Mesenchymal stem cell (in vitro differentiated cells and primary cell): ENCODE measurements at regions not wholly inside any gene's neighbourhood (a gene's known extent, or its start where the extent isn't known, plus 50 kb on each side); places are given as distances from the start of the nearest gene placed in this dataset.

Experiments used
- DNase-seq: peaks from one replicate; pipeline ENCODE4 v3.0.0-alpha.2; 2013
- H2AFZ ChIP-seq: one replicate; pipeline ENCODE4 v1.6.1; 2013; ENCODE audit warnings: low read depth, mild to moderate bottlenecking, control low read depth, inconsistent platforms, low read length, moderate library complexity
- H2AK5ac ChIP-seq: 2 replicates; pipeline ENCODE4 v1.6.1; 2013; ENCODE audit warnings: low read length, moderate library complexity, mild to moderate bottlenecking, inconsistent platforms; ENCODE audit not compliant: severe bottlenecking
- H2BK120ac ChIP-seq: one replicate; pipeline ENCODE4 v1.6.1; 2013; ENCODE audit warnings: low read depth, mild to moderate bottlenecking, inconsistent platforms, low read length, moderate library complexity
- H2BK12ac ChIP-seq, 2 experiments: one replicate each; pipeline ENCODE4 v1.6.1; 2013; ENCODE audit warnings: inconsistent platforms in 2 of 2, low read length in 2 of 2, mild to moderate bottlenecking in 2 of 2, moderate library complexity in 2 of 2, control low read depth in 1 of 2
- H2BK15ac ChIP-seq: one replicate; pipeline ENCODE4 v1.6.1; 2013; ENCODE audit warnings: mild to moderate bottlenecking, low read depth, inconsistent platforms; ENCODE audit not compliant: poor library complexity, severe bottlenecking
- H2BK5ac ChIP-seq: 2 replicates; pipeline ENCODE4 v1.6.1; 2013; ENCODE audit warnings: low read depth, mild to moderate bottlenecking, low read length, control low read depth, inconsistent platforms; ENCODE audit not compliant: poor library complexity, severe bottlenecking
- H3K14ac ChIP-seq, 2 experiments: one replicate each; pipeline ENCODE4 v1.6.1; 2013; ENCODE audit warnings: inconsistent platforms in 2 of 2, low read length in 2 of 2, control low read depth in 1 of 2, mild to moderate bottlenecking in 1 of 2, moderate library complexity in 1 of 2
- H3K18ac ChIP-seq, 2 experiments: one replicate each; pipeline ENCODE4 v1.6.1; 2013; ENCODE audit warnings: inconsistent platforms in 2 of 2, low read length in 2 of 2, control low read depth in 1 of 2, low read depth in 1 of 2, mild to moderate bottlenecking in 1 of 2
- H3K23ac ChIP-seq, 2 experiments: one replicate each; pipeline ENCODE4 v1.6.1; 2013; ENCODE audit warnings: inconsistent platforms in 2 of 2, low read length in 2 of 2, mild to moderate bottlenecking in 2 of 2, moderate library complexity in 2 of 2, control low read depth in 1 of 2
- H3K27ac ChIP-seq: 2 replicates; pipeline ENCODE4 v1.5.1; 2013; ENCODE audit warnings: mild to moderate bottlenecking, moderate library complexity, low read length, control low read depth, inconsistent platforms; ENCODE audit not compliant: poor library complexity, severe bottlenecking
- H3K27me3 ChIP-seq, 2 experiments: 2 replicates each; pipeline versions ENCODE4 v1.6.1 to v1.7.0; 2013; ENCODE audit warnings: low read length in 2 of 2, mild to moderate bottlenecking in 2 of 2, moderate library complexity in 2 of 2, control low read depth in 1 of 2, inconsistent platforms in 1 of 2; ENCODE audit not compliant: control insufficient read depth in 1 of 2, insufficient read depth in 1 of 2
- H3K36me3 ChIP-seq, 2 experiments: 2 replicates each; pipeline versions ENCODE4 v1.6.1 to v1.7.0; 2013; ENCODE audit warnings: low read length in 2 of 2, control low read depth in 1 of 2, inconsistent platforms in 1 of 2, low read depth in 1 of 2, mild to moderate bottlenecking in 1 of 2; ENCODE audit not compliant: insufficient read depth in 2 of 2, control insufficient read depth in 1 of 2
- H3K4ac ChIP-seq, 2 experiments: one replicate each; pipeline ENCODE4 v1.6.1; 2013; ENCODE audit warnings: inconsistent platforms in 2 of 2, low read length in 2 of 2, mild to moderate bottlenecking in 2 of 2, moderate library complexity in 2 of 2, control low read depth in 1 of 2, low read depth in 1 of 2
- H3K4me1 ChIP-seq: 2 replicates; pipeline ENCODE4 v1.6.1; 2013; ENCODE audit warnings: low read depth, low read length, control low read depth; ENCODE audit not compliant: control insufficient read depth, insufficient read depth
- H3K4me2 ChIP-seq: 2 replicates; pipeline ENCODE4 v1.6.1; 2013; ENCODE audit warnings: low read length, mild to moderate bottlenecking, inconsistent platforms; ENCODE audit not compliant: poor library complexity, severe bottlenecking
- H3K4me3 ChIP-seq, 2 experiments: 2 replicates each; pipeline versions ENCODE4 v1.5.1 to v1.7.0; 2013; ENCODE audit warnings: low read length in 2 of 2, mild to moderate bottlenecking in 2 of 2, control low read depth in 1 of 2, low read depth in 1 of 2; ENCODE audit not compliant: insufficient read depth in 1 of 2
- H3K79me1 ChIP-seq: replicated peaks from 2 replicates; pipeline ENCODE4 v1.6.1; 2013; ENCODE audit warnings: mild to moderate bottlenecking, control low read depth, low read length, inconsistent platforms; ENCODE audit not compliant: poor library complexity, severe bottlenecking
- H3K9ac ChIP-seq: 2 replicates; pipeline ENCODE4 v1.7.0; 2013; ENCODE audit warnings: mild to moderate bottlenecking, low read length, moderate library complexity
- H3K9me3 ChIP-seq: 2 replicates; pipeline ENCODE4 v1.7.0; 2013; ENCODE audit warnings: mild to moderate bottlenecking, low read length; ENCODE audit not compliant: control insufficient read depth
- H4K8ac ChIP-seq: one replicate; pipeline ENCODE4 v1.6.1; 2013; ENCODE audit warnings: inconsistent platforms, mild to moderate bottlenecking, low read length, moderate library complexity
- H4K91ac ChIP-seq: one replicate; pipeline ENCODE4 v1.6.1; 2013; ENCODE audit warnings: mild to moderate bottlenecking, low read length, inconsistent platforms
- WGBS: methylation state at CpG from one replicate; pipeline ENCODE4 v1.1.7; 2013; ENCODE audit warnings: mixed read lengths; 5-methylcytosine and 5-hydroxymethylcytosine counted together

DNA sequence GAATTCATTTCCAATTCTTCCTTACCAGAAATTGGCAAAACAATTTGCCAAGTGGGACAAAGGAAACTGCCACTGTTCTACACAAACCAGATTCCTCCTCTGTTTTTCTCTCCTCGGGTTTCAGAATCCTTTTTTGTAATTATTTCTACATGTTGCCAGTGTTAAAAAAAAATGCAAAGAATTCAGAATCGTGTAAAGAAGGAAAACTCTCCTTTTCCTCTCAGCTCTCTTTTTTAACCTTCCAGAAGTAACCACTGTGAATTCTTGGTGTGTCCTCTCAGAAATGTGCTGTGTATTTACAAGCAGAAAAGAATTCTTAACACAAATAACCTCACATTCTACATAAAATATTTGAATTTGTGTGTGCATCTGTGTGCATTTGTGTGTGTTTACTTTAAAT lies 224.6 kb downstream of the DRD1 start:
- H2BK12ac ChIP-seq = no peak overlapping the region
- H3K4me2 ChIP-seq = no peak overlapping the region
- no peak overlapping the region for H3K18ac ChIP-seq
- H3K27ac ChIP-seq = no peak overlapping the region
- H3K9ac ChIP-seq = no peak overlapping the region
- no peak overlapping the region for H3K14ac ChIP-seq
- no peak overlapping the region for H2BK5ac ChIP-seq
- H3K9me3 ChIP-seq = no peaks in the 10 kb centered on the region
- peaks cover 0 to 13% of the 10 kb centered on the region in 2 experiments for H3K27me3 ChIP-seq
- no peak overlapping the region for H2AFZ ChIP-seq
- no peaks in the 10 kb centered on the region for H3K4me1 ChIP-seq
- no peak overlapping the region for H2AK5ac ChIP-seq
- no peak overlapping the region for H3K23ac ChIP-seq
- H2BK120ac ChIP-seq = no peak overlapping the region
- H3K4ac ChIP-seq = no peak overlapping the region
- no CpG with 5 or more reads among the region's 2 CpGs for WGBS
- no peaks in the 10 kb centered on the region for H3K36me3 ChIP-seq
- no peak for DNase-seq
- no peaks in the 10 kb centered on the region for H3K79me1 ChIP-seq
- H2BK15ac ChIP-seq = no peak overlapping the region
- no peak overlapping the region for H4K8ac ChIP-seq
- H3K4me3 ChIP-seq = no peak overlapping the region
- H4K91ac ChIP-seq = no peak overlapping the region

DNA sequence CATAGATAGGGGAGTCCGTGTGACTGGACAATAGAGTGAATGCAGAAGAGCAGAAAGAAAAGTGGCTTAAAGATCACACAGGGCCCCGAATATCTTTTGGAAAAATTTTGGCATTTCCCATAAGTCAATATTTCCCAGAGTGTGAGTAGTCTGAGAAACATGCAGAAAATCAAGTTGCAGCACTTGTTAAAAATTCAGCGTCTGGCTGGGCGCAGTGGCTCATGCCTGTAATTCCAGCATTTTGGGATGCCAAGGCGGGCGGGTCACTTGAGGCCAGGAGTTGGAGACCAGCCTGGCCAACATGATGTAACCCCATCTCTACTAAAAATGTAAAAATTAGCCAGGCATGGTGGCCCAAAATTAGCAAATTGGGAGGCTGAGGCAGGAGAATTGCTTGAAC lies 227.0 kb downstream of the DRD1 start:
- Histone ChIP-seq H3K23ac (no peak overlapping the region), H3K4ac (no peak overlapping the region), H3K4me3 (peak overlapping the region in 1 of 2 experiments; percentile 28), H3K9ac (peak overlapping the region; percentile 23), H2AFZ (no peak overlapping the region), H2BK5ac (no peak overlapping the region), H4K8ac (no peak overlapping the region), H3K9me3 (no peaks in the 10 kb centered on the region), H3K18ac (no peak overlapping the region), H2BK15ac (no peak overlapping the region), H3K4me2 (no peak overlapping the region), H4K91ac (no peak overlapping the region), H2BK12ac (no peak overlapping the region), H3K4me1 (no peaks in the 10 kb centered on the region), H3K79me1 (no peaks in the 10 kb centered on the region), H3K14ac (no peak overlapping the region), H3K36me3 (no peaks in the 10 kb centered on the region), H2BK120ac (no peak overlapping the region), H3K27ac (no peak overlapping the region), H2AK5ac (no peak overlapping the region), H3K27me3 (peaks cover 0 to 6% of the 10 kb centered on the region in 2 experiments)
- no peak for DNase-seq
- WGBS = 87% methylated on average over 6 of the region's 6 CpGs

DNA sequence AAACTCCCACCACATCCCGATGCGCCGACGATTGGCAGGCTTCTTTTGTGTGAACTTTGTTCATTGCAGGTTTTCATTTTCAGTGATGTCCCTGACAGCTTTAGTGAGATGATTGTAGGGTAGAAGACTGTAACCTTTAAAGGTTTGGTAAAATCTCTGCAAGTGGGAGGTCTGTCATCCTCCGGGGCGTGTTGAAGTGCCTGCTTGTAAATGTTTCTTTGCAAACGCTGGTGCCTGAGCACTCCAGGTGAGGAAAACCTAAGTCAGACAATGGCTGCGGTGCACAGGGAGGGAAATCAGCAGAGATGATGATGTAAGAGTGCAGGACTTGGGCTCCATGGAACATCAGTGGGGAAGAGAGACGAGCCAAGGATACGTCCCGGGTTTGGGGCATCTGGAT lies 228.1 kb downstream of the DRD1 start:
- no peak overlapping the region for H3K14ac ChIP-seq
- H3K9ac ChIP-seq = no peak overlapping the region
- no peak overlapping the region for H3K27ac ChIP-seq
- no peak for DNase-seq
- H2AFZ ChIP-seq = no peak overlapping the region
- H3K18ac ChIP-seq = no peak overlapping the region
- WGBS = 78% methylated on average over 11 of the region's 11 CpGs
- H3K4me1 ChIP-seq = no peaks in the 10 kb centered on the region
- H4K8ac ChIP-seq = no peak overlapping the region
- no peak overlapping the region for H4K91ac ChIP-seq
- no peaks in the 10 kb centered on the region for H3K79me1 ChIP-seq
- no peak overlapping the region for H2AK5ac ChIP-seq
- no peak overlapping the region for H2BK5ac ChIP-seq
- H3K36me3 ChIP-seq = no peaks in the 10 kb centered on the region
- H2BK15ac ChIP-seq = no peak overlapping the region
- no peaks in the 10 kb centered on the region for H3K9me3 ChIP-seq
- H3K23ac ChIP-seq = no peak overlapping the region
- H2BK12ac ChIP-seq = no peak overlapping the region
- peaks cover 0 to 6% of the 10 kb centered on the region in 2 experiments for H3K27me3 ChIP-seq
- no peak overlapping the region for H2BK120ac ChIP-seq
- H3K4me2 ChIP-seq = no peak overlapping the region
- no peak overlapping the region for H3K4ac ChIP-seq
- H3K4me3 ChIP-seq = no peak overlapping the region

DNA sequence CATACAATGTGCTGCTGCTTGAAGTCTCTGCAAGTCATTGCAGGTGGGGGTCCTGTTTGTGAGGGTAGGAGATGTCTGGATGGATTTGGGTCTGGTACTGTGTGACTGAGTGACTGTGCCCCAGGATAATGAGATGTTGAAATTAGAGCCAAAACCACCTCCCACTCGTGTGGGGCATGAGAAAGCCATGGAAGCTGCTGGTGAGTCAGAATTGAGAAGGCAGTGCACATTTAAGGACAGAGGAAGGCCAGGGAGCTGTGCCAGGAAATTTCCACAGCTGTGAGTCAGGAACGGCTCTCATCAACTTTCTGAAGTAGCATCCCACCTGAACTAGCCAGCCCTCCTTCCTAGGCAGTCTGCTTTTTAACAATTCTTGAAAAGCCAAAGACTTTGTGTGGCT lies 229.8 kb downstream of the DRD1 start:
- Histone ChIP-seq H3K79me1 (no peaks in the 10 kb centered on the region), H2BK120ac (no peak overlapping the region), H3K4me3 (no peak overlapping the region), H3K14ac (no peak overlapping the region), H3K4me1 (no peaks in the 10 kb centered on the region), H3K27ac (no peak overlapping the region), H2BK15ac (no peak overlapping the region), H3K23ac (no peak overlapping the region), H3K27me3 (peaks cover 0 to 7% of the 10 kb centered on the region in 2 experiments), H3K4ac (no peak overlapping the region), H4K91ac (no peak overlapping the region), H4K8ac (no peak overlapping the region), H2BK5ac (no peak overlapping the region), H3K9me3 (no peaks in the 10 kb centered on the region), H3K9ac (no peak overlapping the region), H3K36me3 (no peaks in the 10 kb centered on the region), H3K18ac (no peak overlapping the region), H2BK12ac (no peak overlapping the region), H2AK5ac (no peak overlapping the region), H2AFZ (no peak overlapping the region), H3K4me2 (no peak overlapping the region)
- 40% methylated on average over 2 of the region's 2 CpGs for WGBS
- no peak for DNase-seq
